ENCODE measurements at regions not wholly inside any gene's neighbourhood (a gene's known extent, or its start where the extent isn't known, plus 50 kb on each side); places are given as distances from the start of the nearest gene placed in this dataset.
"Not testable (repeated sequence)": the region's sequence is repeated elsewhere in the genome, so short reads cannot be mapped to it uniquely, and the experiment has no call there.

GRCh38 chr12:114829833-114830232 lies 145.9 kb upstream of the TBX3 start:
- peak in 1 of 3 donors; percentile 63 for DNase-seq
- peaks cover 0 to 5% (median 0%) of the 10 kb centered on the region in 4 donors for H3K4me1 ChIP-seq
- no peak for TF ChIP-seq POLR2A (IDR thresholded peaks at IDR 0.05)
- TF ChIP-seq, protein P1, sequence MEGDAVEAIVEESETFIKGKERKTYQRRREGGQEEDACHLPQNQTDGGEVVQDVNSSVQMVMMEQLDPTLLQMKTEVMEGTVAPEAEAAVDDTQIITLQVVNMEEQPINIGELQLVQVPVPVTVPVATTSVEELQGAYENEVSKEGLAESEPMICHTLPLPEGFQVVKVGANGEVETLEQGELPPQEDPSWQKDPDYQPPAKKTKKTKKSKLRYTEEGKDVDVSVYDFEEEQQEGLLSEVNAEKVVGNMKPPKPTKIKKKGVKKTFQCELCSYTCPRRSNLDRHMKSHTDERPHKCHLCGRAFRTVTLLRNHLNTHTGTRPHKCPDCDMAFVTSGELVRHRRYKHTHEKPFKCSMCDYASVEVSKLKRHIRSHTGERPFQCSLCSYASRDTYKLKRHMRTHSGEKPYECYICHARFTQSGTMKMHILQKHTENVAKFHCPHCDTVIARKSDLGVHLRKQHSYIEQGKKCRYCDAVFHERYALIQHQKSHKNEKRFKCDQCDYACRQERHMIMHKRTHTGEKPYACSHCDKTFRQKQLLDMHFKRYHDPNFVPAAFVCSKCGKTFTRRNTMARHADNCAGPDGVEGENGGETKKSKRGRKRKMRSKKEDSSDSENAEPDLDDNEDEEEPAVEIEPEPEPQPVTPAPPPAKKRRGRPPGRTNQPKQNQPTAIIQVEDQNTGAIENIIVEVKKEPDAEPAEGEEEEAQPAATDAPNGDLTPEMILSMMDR (IDR thresholded peaks at IDR 0.05): no peak
- H3K4me3 ChIP-seq: no peak overlapping the region
- H3K9me3 ChIP-seq: no peaks in the 10 kb centered on the region
- no peaks in the 10 kb centered on the region for H3K36me3 ChIP-seq
- H3K27me3 ChIP-seq: no peaks in the 10 kb centered on the region
- no peak overlapping the region for H3K27ac ChIP-seq

GRCh38 chr12:114829244-114829643 lies 145.3 kb upstream of the TBX3 start:
- H3K36me3 ChIP-seq, DNase-seq, H3K9me3 ChIP-seq, H3K4me3 ChIP-seq, H3K4me1 ChIP-seq, H3K27ac ChIP-seq, H3K27me3 ChIP-seq: not testable (repeated sequence)

DNA sequence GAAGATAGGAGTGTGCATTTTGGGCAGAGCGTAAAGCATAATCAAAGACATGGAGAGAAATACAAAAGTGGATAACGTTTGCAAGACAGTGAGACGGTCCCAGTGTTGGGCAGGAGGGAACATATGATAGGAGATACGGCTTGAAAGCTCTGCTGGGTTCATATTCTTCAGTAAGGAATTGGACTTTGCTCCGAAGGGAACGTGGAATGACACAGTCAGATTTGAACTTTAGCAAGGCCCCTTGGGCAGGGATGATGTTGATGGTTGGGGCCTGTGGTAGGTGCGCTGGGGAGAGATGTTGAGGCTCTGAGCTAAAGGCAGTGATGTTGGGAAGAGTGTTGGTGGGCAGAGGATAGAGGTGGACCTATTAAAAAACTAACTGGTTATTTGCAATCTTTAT lies 143.5 kb upstream of the TBX3 start:
- Histone ChIP-seq H3K27ac (peak overlapping the region in 1 of 4 donors; percentile 14), H3K27me3 (no peaks in the 10 kb centered on the region)
- peak in 1 of 3 donors; percentile 57 for DNase-seq

DNA sequence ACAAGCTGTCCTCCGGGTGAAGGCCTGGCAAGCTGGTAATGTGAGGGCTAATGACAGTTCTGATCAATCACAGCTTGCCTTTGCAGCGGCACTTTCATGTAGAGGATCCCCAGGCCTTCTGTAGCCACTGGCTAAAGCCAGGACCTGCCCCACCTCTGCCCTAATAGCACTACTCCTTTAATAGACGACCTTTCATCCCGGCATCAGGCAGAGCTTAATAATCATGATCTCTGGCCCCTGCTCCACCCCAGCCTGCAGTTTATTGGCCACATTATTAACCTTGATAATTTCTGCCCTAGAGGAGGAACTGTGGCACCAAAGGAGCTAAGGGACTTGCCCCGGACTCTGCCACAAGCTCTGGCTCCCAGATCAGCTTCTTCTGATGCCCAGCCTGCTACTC lies 142.3 kb upstream of the TBX3 start:
- no peak for TF ChIP-seq POLR2A (IDR thresholded peaks at IDR 0.05)
- TF ChIP-seq, protein P1 (IDR thresholded peaks at IDR 0.05): peak in 2 of 6 experiments; percentile 9 to 22
- H3K9me3 ChIP-seq: no peaks in the 10 kb centered on the region
- peak overlapping the region in 2 of 4 donors; percentile 4 to 76 for H3K27ac ChIP-seq
- DNase-seq: peak in 2 of 3 donors; percentile 68 to 79
- H3K4me3 ChIP-seq: no peak overlapping the region
- H3K4me1 ChIP-seq: peaks cover 0 to 5% (median 0%) of the 10 kb centered on the region in 4 donors
- H3K27me3 ChIP-seq: no peaks in the 10 kb centered on the region
- no peaks in the 10 kb centered on the region for H3K36me3 ChIP-seq

More for the DNA sequence above, 143.5 kb upstream of the TBX3 start:
- no peak overlapping the region for H3K4me3 ChIP-seq
- no peaks in the 10 kb centered on the region for H3K9me3 ChIP-seq
- H3K36me3 ChIP-seq: no peaks in the 10 kb centered on the region
- no peak for TF ChIP-seq POLR2A (IDR thresholded peaks at IDR 0.05)
- TF ChIP-seq, protein P1 (IDR thresholded peaks at IDR 0.05): no peak
- H3K4me1 ChIP-seq: peaks cover 0 to 5% (median 0%) of the 10 kb centered on the region in 4 donors

DNA sequence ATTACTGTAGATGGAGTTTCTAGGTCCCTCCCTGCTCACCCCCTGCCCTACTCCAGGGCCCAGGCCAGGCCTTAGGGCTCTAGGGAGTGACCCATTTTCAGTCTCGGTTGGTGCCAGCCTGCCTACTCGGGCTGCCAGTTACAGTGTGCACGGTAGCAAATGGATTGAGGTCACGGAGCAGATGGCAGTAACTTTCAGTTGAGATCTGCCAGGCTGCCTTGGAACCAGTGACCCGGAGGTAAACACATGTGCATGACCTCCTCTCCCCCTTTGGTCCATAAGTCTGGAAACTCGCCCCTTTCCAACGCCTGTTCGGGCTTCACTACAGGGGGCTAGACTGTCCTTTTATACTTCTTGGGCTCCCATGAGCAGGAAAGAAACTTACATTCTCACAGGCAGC lies 139.7 kb upstream of the TBX3 start:
- no peaks in the 10 kb centered on the region for H3K9me3 ChIP-seq

GRCh38 chr12:114821570-114821969 lies 137.6 kb upstream of the TBX3 start:
- Histone ChIP-seq H3K4me3 (no peak overlapping the region), H3K27me3 (no peaks in the 10 kb centered on the region), H3K36me3 (no peaks in the 10 kb centered on the region), H3K4me1 (peaks cover 0 to 5% (median 0%) of the 10 kb centered on the region in 4 donors), H3K27ac (no peak overlapping the region), H3K9me3 (no peaks in the 10 kb centered on the region)
- no peak for DNase-seq
- TF ChIP-seq, protein P1 (IDR thresholded peaks at IDR 0.05): no peak
- no peak for TF ChIP-seq POLR2A (IDR thresholded peaks at IDR 0.05)

More for the DNA sequence above, 139.7 kb upstream of the TBX3 start:
- H3K27ac ChIP-seq: no peak overlapping the region
- H3K4me3 ChIP-seq: no peak overlapping the region
- no peaks in the 10 kb centered on the region for H3K36me3 ChIP-seq
- H3K4me1 ChIP-seq: peaks cover 0 to 10% (median 0%) of the 10 kb centered on the region in 4 donors
- DNase-seq: no peak
- H3K27me3 ChIP-seq: no peaks in the 10 kb centered on the region
- no peak for TF ChIP-seq POLR2A (IDR thresholded peaks at IDR 0.05)
- TF ChIP-seq, protein P1 (IDR thresholded peaks at IDR 0.05): no peak

All from Peyer's patch (tissue), 4 donors.